Stomach (tissue), 4 donors: ENCODE measurements at regions not wholly inside any gene's neighbourhood (a gene's known extent, or its start where the extent isn't known, plus 50 kb on each side); places are given as distances from the start of the nearest gene placed in this dataset.

Experiments
- CTCF ChIP-seq, 7 experiments: fragments of 450-650 bp in 4 of 7; fragments of 200-600 bp in 3 of 7; sonication (generic) in 3 of 7; IDR thresholded peaks; one replicate each; pipeline ENCODE4 v1.5.1; 2016 to 2019; ENCODE audit warnings: antibody characterized with exemption in 7 of 7, control low read depth in 2 of 7, mild to moderate bottlenecking in 1 of 7
- POLR2A ChIP-seq, 4 donors: fragments of 450-650 bp; IDR thresholded peaks; one replicate each; pipeline ENCODE4 v1.6.1; 2016; ENCODE audit warnings: antibody characterized with exemption in 4 of 4, control low read depth in 2 of 4, mild to moderate bottlenecking in 1 of 4, moderate library complexity in 1 of 4
- POLR2AphosphoS5 ChIP-seq, 3 donors: sonication (generic); formaldehyde crosslinking; IDR thresholded peaks; one replicate each; pipeline ENCODE4 v1.6.1; 2016; ENCODE audit warnings: antibody characterized with exemption in 3 of 3

- TF ChIP-seq POLR2AphosphoS5 (IDR thresholded peaks at IDR 0.05), result no peak
- TF ChIP-seq CTCF (IDR thresholded peaks at IDR 0.05), result no peak
- no peak for TF ChIP-seq POLR2A (IDR thresholded peaks at IDR 0.05)
Measured at GRCh38 chr14:54168489-54168888, 211.9 kb upstream of the BMP4 start.
